Transverse colon (tissue), 3 donors: ENCODE measurements at regions not wholly inside any gene's neighbourhood (a gene's known extent, or its start where the extent isn't known, plus 50 kb on each side); places are given as distances from the start of the nearest gene placed in this dataset.

Source experiments
- CTCF ChIP-seq, 5 experiments: fragments of 200-600 bp in 3 of 5; fragments of 450-650 bp in 2 of 5; sonication (generic) in 3 of 5; IDR thresholded peaks; 1 replicate in 2 of 5; 2 replicates in 3 of 5; pipeline ENCODE4 v1.5.1; 2016 to 2017; ENCODE audit warnings: antibody characterized with exemption in 5 of 5, inconsistent platforms in 3 of 5, mild to moderate bottlenecking in 2 of 5, moderate library complexity in 1 of 5
- POLR2A ChIP-seq: fragments of 450-650 bp; IDR thresholded peaks from one replicate; pipeline ENCODE4 v1.6.1; 2016; ENCODE audit warnings: antibody characterized with exemption, mild to moderate bottlenecking, moderate library complexity

- no peak for TF ChIP-seq CTCF (IDR thresholded peaks at IDR 0.05)
- no peak for TF ChIP-seq POLR2A
These were observed 114.1 kb upstream of the ZMIZ1 start for GRCh38 chr10:78954689-78955088.
